ENCODE measurements at regions not wholly inside any gene's neighbourhood (a gene's known extent, or its start where the extent isn't known, plus 50 kb on each side); places are given as distances from the start of the nearest gene placed in this dataset.
"Not testable (repeated sequence)": the region's sequence is repeated elsewhere in the genome, so short reads cannot be mapped to it uniquely, and the experiment has no call there.

DNA sequence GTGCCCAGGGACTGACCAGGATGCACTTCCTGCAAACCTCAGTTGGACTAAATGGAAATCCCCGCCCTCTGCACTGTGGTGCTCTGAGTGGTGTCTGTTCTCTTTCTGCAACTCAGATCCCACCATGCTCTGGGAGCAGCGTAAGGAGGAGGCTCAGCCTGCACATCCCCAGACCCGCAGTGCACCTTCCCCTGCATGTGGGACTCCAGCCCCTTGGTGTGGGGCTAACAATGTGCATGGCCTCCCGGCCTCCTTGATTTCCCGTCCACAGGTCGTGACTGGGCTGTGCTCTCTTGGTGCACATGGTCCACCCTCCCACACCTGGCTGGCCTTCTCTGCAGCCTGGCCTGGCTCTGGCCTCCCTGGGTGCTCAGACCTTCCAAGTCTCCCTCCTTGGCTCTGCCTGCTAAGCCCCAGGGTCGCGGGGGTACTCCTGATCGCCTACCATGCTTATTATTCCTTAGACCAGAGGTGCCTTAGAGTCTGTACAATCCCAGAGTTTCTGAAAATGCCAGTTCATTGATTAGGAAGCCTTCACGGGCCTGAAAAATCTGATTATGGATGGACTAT, 397.5 kb downstream of the IRX2 start:
- DNase-seq = no peak
- H3K9me3 ChIP-seq = peaks cover 4% of the 10 kb centered on the region
- peaks cover 4% of the 10 kb centered on the region for H3K4me1 ChIP-seq
- intact Hi-C loops (cut with DNase I) = no loop called here
- no peaks in the 10 kb centered on the region for H3K27me3 ChIP-seq (ENCODE audit: low read depth)
- TF ChIP-seq, protein P1, sequence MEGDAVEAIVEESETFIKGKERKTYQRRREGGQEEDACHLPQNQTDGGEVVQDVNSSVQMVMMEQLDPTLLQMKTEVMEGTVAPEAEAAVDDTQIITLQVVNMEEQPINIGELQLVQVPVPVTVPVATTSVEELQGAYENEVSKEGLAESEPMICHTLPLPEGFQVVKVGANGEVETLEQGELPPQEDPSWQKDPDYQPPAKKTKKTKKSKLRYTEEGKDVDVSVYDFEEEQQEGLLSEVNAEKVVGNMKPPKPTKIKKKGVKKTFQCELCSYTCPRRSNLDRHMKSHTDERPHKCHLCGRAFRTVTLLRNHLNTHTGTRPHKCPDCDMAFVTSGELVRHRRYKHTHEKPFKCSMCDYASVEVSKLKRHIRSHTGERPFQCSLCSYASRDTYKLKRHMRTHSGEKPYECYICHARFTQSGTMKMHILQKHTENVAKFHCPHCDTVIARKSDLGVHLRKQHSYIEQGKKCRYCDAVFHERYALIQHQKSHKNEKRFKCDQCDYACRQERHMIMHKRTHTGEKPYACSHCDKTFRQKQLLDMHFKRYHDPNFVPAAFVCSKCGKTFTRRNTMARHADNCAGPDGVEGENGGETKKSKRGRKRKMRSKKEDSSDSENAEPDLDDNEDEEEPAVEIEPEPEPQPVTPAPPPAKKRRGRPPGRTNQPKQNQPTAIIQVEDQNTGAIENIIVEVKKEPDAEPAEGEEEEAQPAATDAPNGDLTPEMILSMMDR (IDR thresholded peaks at IDR 0.05) = no peak
- H3K36me3 ChIP-seq = no peaks in the 10 kb centered on the region
- no peak overlapping the region for H3K4me3 ChIP-seq
- peak in 1 of 2 donors; percentile 31 for ATAC-seq
- H3K27ac ChIP-seq = no peak overlapping the region

DNA sequence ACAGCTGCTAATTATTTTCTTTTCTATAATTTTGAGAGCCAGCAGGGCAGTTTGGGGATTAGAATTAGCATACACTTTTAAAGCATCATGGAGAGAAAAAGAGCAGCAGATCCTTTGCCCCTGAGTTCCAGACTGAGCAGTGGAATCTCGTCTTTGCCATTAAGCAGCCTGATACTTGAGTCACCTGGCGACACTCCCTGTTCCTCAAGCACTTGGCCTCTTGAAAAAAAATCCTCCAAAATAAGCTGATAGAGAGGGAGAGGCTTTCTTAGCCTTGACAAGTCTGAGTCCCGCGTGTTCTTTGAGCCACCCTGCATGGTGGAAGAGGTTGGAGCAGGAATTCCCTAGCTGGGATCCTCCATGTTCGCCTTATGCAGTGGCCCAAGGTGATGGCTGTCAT, 398.3 kb downstream of the IRX2 start:
- TF ChIP-seq, protein P1 (IDR thresholded peaks at IDR 0.05) = no peak
- intact Hi-C loops (cut with DNase I) = no loop called here
- H3K9me3 ChIP-seq = peaks cover 4% of the 10 kb centered on the region
- H3K4me1 ChIP-seq = peaks cover 4% of the 10 kb centered on the region
- no peak overlapping the region for H3K27ac ChIP-seq
- H3K36me3 ChIP-seq = no peaks in the 10 kb centered on the region
- ATAC-seq (peak; percentile 40 to 55), DNase-seq (no peak)
- no peaks in the 10 kb centered on the region for H3K27me3 ChIP-seq (ENCODE audit: low read depth)
- H3K4me3 ChIP-seq = no peak overlapping the region

DNA sequence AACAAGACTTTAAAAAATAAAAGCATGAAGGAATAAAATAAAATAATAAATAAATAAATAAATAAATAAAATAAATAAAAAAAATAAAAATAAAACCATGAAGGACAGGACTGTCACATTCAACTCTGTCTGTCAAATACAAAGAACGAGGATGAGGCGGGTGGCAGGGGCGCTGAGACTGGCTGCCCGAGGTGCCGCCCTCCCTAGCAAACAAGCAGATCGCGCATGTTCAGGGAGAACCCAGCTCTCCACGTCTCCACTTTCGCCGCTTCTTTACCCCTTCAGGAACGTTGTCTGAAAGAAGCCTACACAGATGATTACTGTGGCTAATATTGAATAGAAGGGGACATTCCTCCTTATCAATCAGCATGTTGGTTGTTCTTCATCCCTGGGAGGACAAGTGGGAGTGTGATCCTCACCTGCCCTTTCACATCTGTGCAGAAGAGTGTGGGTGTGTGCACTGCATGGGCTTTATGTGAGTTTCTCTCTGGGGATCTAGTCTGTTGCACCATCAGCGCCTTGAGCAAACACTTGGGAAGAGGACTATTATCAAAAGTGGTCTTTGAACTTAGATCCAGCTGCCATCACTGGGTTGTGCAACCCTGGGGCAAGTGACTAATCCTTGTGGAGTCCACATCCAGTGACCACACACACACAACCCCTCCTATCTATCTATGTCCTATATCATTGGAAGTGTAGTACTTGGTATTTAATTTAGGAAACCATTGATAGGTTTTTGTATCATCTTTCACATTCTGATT, 399.2 kb downstream of the IRX2 start:
- Histone ChIP-seq H3K4me1 (peaks cover 4% of the 10 kb centered on the region), H3K4me3 (no peak overlapping the region), H3K36me3 (no peaks in the 10 kb centered on the region), H3K9me3 (peaks cover 4% of the 10 kb centered on the region), H3K27me3 (ENCODE audit: low read depth) (no peaks in the 10 kb centered on the region), H3K27ac (no peak overlapping the region)
- DNase-seq (no peak), ATAC-seq (no peak)
- intact Hi-C loops (cut with DNase I) = no loop called here
- TF ChIP-seq, protein P1 (IDR thresholded peaks at IDR 0.05) = no peak

DNA sequence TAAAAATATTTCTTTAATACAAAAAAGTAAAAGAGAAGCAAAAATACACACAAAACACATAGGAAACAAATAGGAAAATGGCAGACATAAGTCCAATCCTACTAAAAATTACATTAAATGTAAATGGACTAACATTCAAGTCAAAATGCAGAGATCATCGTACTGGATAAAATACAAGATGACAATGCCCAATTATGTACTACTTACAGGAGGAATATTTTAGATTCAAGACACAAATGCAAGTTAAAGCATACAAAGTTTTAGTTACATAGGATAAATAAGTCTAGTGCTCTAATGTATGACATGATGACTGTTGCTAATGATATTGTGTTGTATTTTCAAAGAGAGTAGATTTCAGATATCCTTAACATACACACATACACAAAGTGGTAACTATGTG, 401.7 kb downstream of the IRX2 start:
- DNase-seq; H3K9me3 ChIP-seq; H3K4me1 ChIP-seq; ATAC-seq; H3K27ac ChIP-seq; intact Hi-C loops (cut with DNase I); H3K27me3 ChIP-seq (ENCODE audit: low read depth); H3K36me3 ChIP-seq; H3K4me3 ChIP-seq: not testable (repeated sequence)

DNA sequence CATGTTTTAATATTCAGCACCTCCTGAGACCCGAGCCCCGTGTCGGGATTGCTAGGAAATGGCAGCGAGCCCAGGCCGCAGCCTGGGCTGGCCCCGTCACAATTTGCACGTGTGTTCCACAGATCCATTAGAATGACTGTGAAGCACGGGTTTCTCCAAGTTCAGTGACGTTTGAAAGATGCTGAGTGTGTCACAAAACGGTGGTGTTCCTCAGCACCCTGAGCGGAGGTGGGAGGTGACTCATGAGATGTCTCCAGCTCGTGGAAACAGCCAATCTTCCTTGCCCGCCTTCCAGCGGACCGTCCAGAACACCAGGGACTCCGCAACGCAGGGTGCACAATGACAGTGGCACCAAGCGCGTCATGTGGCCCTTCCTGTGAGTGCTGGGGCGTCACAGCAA, 412.8 kb downstream of the IRX2 start:
- H3K27ac ChIP-seq = no peak overlapping the region
- no peaks in the 10 kb centered on the region for H3K4me1 ChIP-seq
- H3K9me3 ChIP-seq = no peaks in the 10 kb centered on the region
- TF ChIP-seq, protein P1 (IDR thresholded peaks at IDR 0.05) = no peak
- H3K4me3 ChIP-seq = no peak overlapping the region
- intact Hi-C loops (cut with DNase I) = no loop called here
- DNase-seq = no peak
- ATAC-seq = no peak
- no peaks in the 10 kb centered on the region for H3K36me3 ChIP-seq
- no peaks in the 10 kb centered on the region for H3K27me3 ChIP-seq (ENCODE audit: low read depth)

DNA sequence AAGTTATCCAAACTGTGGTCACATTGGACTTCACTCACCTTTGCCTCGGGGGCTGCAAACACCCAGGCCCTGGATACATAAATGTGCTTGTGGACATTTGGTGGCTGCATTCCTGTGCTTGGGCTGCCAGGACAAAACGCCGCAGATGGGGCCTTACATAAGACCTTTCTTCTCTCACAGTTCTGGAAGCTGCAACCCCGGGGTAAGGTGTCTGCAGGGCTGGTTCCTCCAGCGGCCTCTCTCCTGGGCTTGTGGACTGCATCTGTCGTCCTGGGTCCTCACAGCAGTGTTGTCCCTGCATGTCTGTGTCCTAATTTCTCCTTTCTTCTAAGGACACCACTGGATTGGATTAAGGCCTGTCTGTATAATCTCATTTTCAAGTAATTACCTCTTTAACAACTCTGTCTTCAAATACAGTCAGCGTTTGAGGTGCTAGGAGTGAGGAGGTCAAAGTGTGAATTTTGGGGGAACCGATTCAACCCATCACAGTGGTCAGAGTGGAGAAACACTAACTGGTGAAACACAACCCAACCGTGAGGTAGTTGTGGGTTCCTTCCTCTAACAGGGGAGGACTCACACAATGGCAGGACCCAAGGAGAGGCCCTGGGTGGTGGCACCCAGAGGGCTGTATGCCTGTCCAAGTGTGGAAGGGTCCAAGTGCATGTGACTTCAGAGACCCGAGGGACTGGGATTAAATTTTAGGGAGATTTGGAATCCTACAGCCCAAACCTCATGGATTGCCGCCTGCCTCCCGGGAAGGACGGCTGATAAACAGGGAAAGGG, 415.6 kb downstream of the IRX2 start:
- DNase-seq (no peak), ATAC-seq (no peak)
- Histone ChIP-seq H3K4me1 (no peaks in the 10 kb centered on the region), H3K27ac (no peak overlapping the region), H3K36me3 (no peaks in the 10 kb centered on the region), H3K9me3 (no peaks in the 10 kb centered on the region), H3K4me3 (no peak overlapping the region), H3K27me3 (ENCODE audit: low read depth) (no peaks in the 10 kb centered on the region)
- TF ChIP-seq, protein P1 (IDR thresholded peaks at IDR 0.05) = no peak
- intact Hi-C loops (cut with DNase I) = no loop called here

All from lower lobe of right lung (tissue), 2 donors.